Body of pancreas (tissue), 4 donors: ENCODE measurements at regions not wholly inside any gene's neighbourhood (a gene's known extent, or its start where the extent isn't known, plus 50 kb on each side); places are given as distances from the start of the nearest gene placed in this dataset.
"Not testable (repeated sequence)": the region's sequence is repeated elsewhere in the genome, so short reads cannot be mapped to it uniquely, and the experiment has no call there.

Experiments
- ATAC-seq: fragments of 150-250 bp; one replicate; pipeline ENCODE4 v1.9.1; 2016
- DNase-seq, 4 donors: peaks; one replicate each; pipeline ENCODE4 v3.0.0-alpha.2; 2019
- H3K27ac ChIP-seq, 4 donors: fragments of 200-600 bp; sonication (generic); 1 replicate in 3 of 4; 2 replicates in 1 of 4; pipeline versions ENCODE4 v1.5.1 to v1.6.1; 2016 to 2019; ENCODE audit warnings: mild to moderate bottlenecking in 1 of 4, mixed read lengths in 1 of 4, moderate library complexity in 1 of 4
- H3K27me3 ChIP-seq, 2 donors: fragments of 200-600 bp; sonication (generic); one replicate each; pipeline ENCODE4 v1.6.0; 2016; ENCODE audit warnings: mild to moderate bottlenecking in 1 of 2
- H3K36me3 ChIP-seq, 2 donors: fragments of 200-600 bp; sonication (generic); replicated peaks in 1 of 2; 2 replicates each; pipeline ENCODE4 v1.5.1; 2016; ENCODE audit warnings: low read depth in 2 of 2; ENCODE audit not compliant: insufficient read depth in 1 of 2
- H3K4me1 ChIP-seq: fragments of 200-600 bp; sonication (generic); one replicate; pipeline ENCODE4 v1.6.0; 2016
- H3K4me3 ChIP-seq, 2 donors: fragments of 200-600 bp; sonication (generic); 1 replicate in 1 of 2; 2 replicates in 1 of 2; pipeline ENCODE4 v1.5.1; 2016 to 2019
- H3K9me3 ChIP-seq, 3 donors: fragments of 200-600 bp; sonication (generic); 1 replicate in 2 of 3; 2 replicates in 1 of 3; pipeline ENCODE4 v1.5.1; 2016
- CTCF ChIP-seq, 7 experiments: fragments of 450-650 bp in 4 of 7; fragments of 200-600 bp in 3 of 7; sonication (generic) in 3 of 7; IDR thresholded peaks; one replicate each; pipeline ENCODE4 v1.5.1; 2016 to 2019; ENCODE audit warnings: antibody characterized with exemption in 7 of 7
- POLR2A ChIP-seq, 3 donors: fragments of 450-650 bp; IDR thresholded peaks; one replicate each; pipeline ENCODE4 v1.6.1; 2016; ENCODE audit warnings: antibody characterized with exemption in 3 of 3, mild to moderate bottlenecking in 2 of 3
- WGBS, 2 donors: methylation state at CpG; one replicate each; pipeline ENCODE4 v1.1.5; 2017; 5-methylcytosine and 5-hydroxymethylcytosine counted together
- intact Hi-C: fragments of 100-400 bp; cut with DNase I; formaldehyde crosslinking; loops from one replicate; pipeline ENCODE4 v1.15.1; 2023

- ATAC-seq = no peak
Measured at GRCh38 chr20:55533632-55534031, 471.7 kb downstream of the CBLN4 start.

GRCh38 chr20:55530763-55531162 is 474.6 kb downstream of the CBLN4 start:
- H3K4me3 ChIP-seq = no peak overlapping the region
- no peaks in the 10 kb centered on the region for H3K9me3 ChIP-seq
- no peak overlapping the region for H3K27ac ChIP-seq
- H3K27me3 ChIP-seq = no peaks in the 10 kb centered on the region
- H3K4me1 ChIP-seq = no peaks in the 10 kb centered on the region
- 63 to 69% methylated on average over 3 of the region's 3 CpGs for WGBS, 2 donors
- DNase-seq (no peak), ATAC-seq (no peak)
- intact Hi-C loops = no loop called here
- H3K36me3 ChIP-seq = no peaks in the 10 kb centered on the region
- no peak for TF ChIP-seq POLR2A (IDR thresholded peaks at IDR 0.05)
- TF ChIP-seq CTCF (IDR thresholded peaks at IDR 0.05) = no peak

More at GRCh38 chr20:55533632-55534031, 471.7 kb downstream of the CBLN4 start:
- Histone ChIP-seq H3K27ac (no peak overlapping the region), H3K27me3 (no peaks in the 10 kb centered on the region), H3K36me3 (no peaks in the 10 kb centered on the region), H3K4me1 (no peaks in the 10 kb centered on the region), H3K4me3 (no peak overlapping the region), H3K9me3 (no peaks in the 10 kb centered on the region)
- no peak for TF ChIP-seq CTCF (IDR thresholded peaks at IDR 0.05)
- 90 to 97% methylated on average over 3 of the region's 3 CpGs for WGBS, 2 donors
- intact Hi-C loops = no loop called here
- no peak for DNase-seq

- intact Hi-C loops = no loop called here
- ATAC-seq = no peak
Measured at GRCh38 chr20:55528482-55528881, 476.8 kb downstream of the CBLN4 start.

GRCh38 chr20:55522296-55522815 is 483.0 kb downstream of the CBLN4 start:
- Histone ChIP-seq H3K36me3 (no peaks in the 10 kb centered on the region), H3K27me3 (no peaks in the 10 kb centered on the region), H3K4me1 (no peaks in the 10 kb centered on the region), H3K9me3 (no peaks in the 10 kb centered on the region), H3K27ac (no peak overlapping the region), H3K4me3 (no peak overlapping the region)
- no peak for TF ChIP-seq CTCF (IDR thresholded peaks at IDR 0.05)
- no peak for TF ChIP-seq POLR2A (IDR thresholded peaks at IDR 0.05)
- no peak for ATAC-seq
- DNase-seq = no peak
- intact Hi-C loops = no loop called here
- WGBS, 2 donors = 78 to 81% methylated on average over 3 to 4 of the region's 4 CpGs

More at GRCh38 chr20:55528482-55528881, 476.8 kb downstream of the CBLN4 start:
- TF ChIP-seq POLR2A (IDR thresholded peaks at IDR 0.05) (no peak), CTCF (IDR thresholded peaks at IDR 0.05) (no peak)
- Histone ChIP-seq H3K9me3 (no peaks in the 10 kb centered on the region), H3K36me3 (no peaks in the 10 kb centered on the region), H3K4me1 (no peaks in the 10 kb centered on the region), H3K4me3 (no peak overlapping the region), H3K27me3 (no peaks in the 10 kb centered on the region), H3K27ac (no peak overlapping the region)
- no peak for DNase-seq
- WGBS, 2 donors = 36% methylated on average over 3 of the region's 3 CpGs

- H3K36me3 ChIP-seq, H3K9me3 ChIP-seq, ATAC-seq: not testable (repeated sequence)
Measured at GRCh38 chr20:55517584-55517983, 487.7 kb downstream of the CBLN4 start.

More at GRCh38 chr20:55517584-55517983, 487.7 kb downstream of the CBLN4 start:
- H3K27ac ChIP-seq, H3K4me3 ChIP-seq, H3K4me1 ChIP-seq, DNase-seq, H3K27me3 ChIP-seq, intact Hi-C loops: not testable (repeated sequence)
